ENCODE measurements at regions not wholly inside any gene's neighbourhood (a gene's known extent, or its start where the extent isn't known, plus 50 kb on each side); places are given as distances from the start of the nearest gene placed in this dataset.

- DNase-seq (ENCODE audit: low read depth, low spot score) (no peak), FAIRE-seq (no peak)
- TF ChIP-seq EZH2 (IDR thresholded peaks at IDR 0.05; ENCODE audit: low read length): no peak
- TF ChIP-seq CTCF (optimal IDR thresholded peaks at IDR 0.05 in 1 of 3, IDR thresholded peaks at IDR 0.05 in 1 of 3, conservative IDR thresholded peaks at IDR 0.05 in 1 of 3; ENCODE audit: extremely low read depth in 1 of 3, insufficient read depth in 2 of 3, low read length in 3 of 3): no peak
- no peak overlapping the region for H3K4me3 ChIP-seq (ENCODE audit: control insufficient read depth in 2 of 3, extremely low read depth in 1 of 3, insufficient read depth in 2 of 3, low read depth in 1 of 3, low read length in 3 of 3)
- no peaks in the 10 kb centered on the region for H3K9me1 ChIP-seq (ENCODE audit: control insufficient read depth, extremely low read depth, insufficient read depth, low read length)
- H2AFZ ChIP-seq (ENCODE audit: control insufficient read depth, low read length): no peak overlapping the region
- H3K4me2 ChIP-seq (ENCODE audit: control insufficient read depth, extremely low read depth, insufficient read depth, low read depth, low read length): no peak overlapping the region
- no peaks in the 10 kb centered on the region for H3K79me2 ChIP-seq (ENCODE audit: control insufficient read depth, insufficient read depth, low read length)
- peaks cover 3% of the 10 kb centered on the region for H3K9me3 ChIP-seq (ENCODE audit: control insufficient read depth, low read depth, low read length)
- dilution Hi-C loops (cut with MboI; ENCODE audit: extremely low pct_ligation_motif_present, low sequenced_read_pairs): no loop called here
- no peak overlapping the region for H3K27ac ChIP-seq (ENCODE audit: control insufficient read depth, insufficient read depth, low read length)
- no peak overlapping the region for H3K9ac ChIP-seq (ENCODE audit: control insufficient read depth, extremely low read depth, insufficient read depth, low read length)
- no peaks in the 10 kb centered on the region for H4K20me1 ChIP-seq (ENCODE audit: control insufficient read depth, extremely low read depth, insufficient read depth, low read length)
- no peaks in the 10 kb centered on the region for H3K27me3 ChIP-seq (ENCODE audit: control insufficient read depth, extremely low read depth, insufficient read depth, low read length)
- no peaks in the 10 kb centered on the region for H3K36me3 ChIP-seq (ENCODE audit: control insufficient read depth in 2 of 2, extremely low read depth in 1 of 2, insufficient read depth in 2 of 2, low read length in 2 of 2)
- no peaks in the 10 kb centered on the region for H3K4me1 ChIP-seq (ENCODE audit: control insufficient read depth, extremely low read depth, insufficient read depth, low read length)
Measured at GRCh38 chr10:9875353-9875752, 1142.3 kb upstream of the CELF2 start.

GRCh38 chr10:9877978-9878377 lies 1139.7 kb upstream of the CELF2 start:
- Histone ChIP-seq H3K27ac (ENCODE audit: control insufficient read depth, insufficient read depth, low read length) (no peak overlapping the region), H3K4me2 (ENCODE audit: control insufficient read depth, extremely low read depth, insufficient read depth, low read depth, low read length) (no peak overlapping the region), H3K27me3 (ENCODE audit: control insufficient read depth, extremely low read depth, insufficient read depth, low read length) (no peaks in the 10 kb centered on the region), H3K9ac (ENCODE audit: control insufficient read depth, extremely low read depth, insufficient read depth, low read length) (no peak overlapping the region), H3K9me3 (ENCODE audit: control insufficient read depth, low read depth, low read length) (peaks cover 3% of the 10 kb centered on the region), H3K79me2 (ENCODE audit: control insufficient read depth, insufficient read depth, low read length) (no peaks in the 10 kb centered on the region), H4K20me1 (ENCODE audit: control insufficient read depth, extremely low read depth, insufficient read depth, low read length) (no peaks in the 10 kb centered on the region), H3K36me3 (ENCODE audit: control insufficient read depth in 2 of 2, extremely low read depth in 1 of 2, insufficient read depth in 2 of 2, low read length in 2 of 2) (no peaks in the 10 kb centered on the region), H3K9me1 (ENCODE audit: control insufficient read depth, extremely low read depth, insufficient read depth, low read length) (no peaks in the 10 kb centered on the region), H3K4me3 (ENCODE audit: control insufficient read depth in 2 of 3, extremely low read depth in 1 of 3, insufficient read depth in 2 of 3, low read depth in 1 of 3, low read length in 3 of 3) (no peak overlapping the region), H2AFZ (ENCODE audit: control insufficient read depth, low read length) (no peak overlapping the region), H3K4me1 (ENCODE audit: control insufficient read depth, extremely low read depth, insufficient read depth, low read length) (no peaks in the 10 kb centered on the region)
- DNase-seq (ENCODE audit: low read depth, low spot score): no peak
- TF ChIP-seq EZH2 (IDR thresholded peaks at IDR 0.05; ENCODE audit: low read length) (no peak), CTCF (optimal IDR thresholded peaks at IDR 0.05 in 1 of 3, IDR thresholded peaks at IDR 0.05 in 1 of 3, conservative IDR thresholded peaks at IDR 0.05 in 1 of 3; ENCODE audit: extremely low read depth in 1 of 3, insufficient read depth in 2 of 3, low read length in 3 of 3) (no peak)
- dilution Hi-C loops (cut with MboI; ENCODE audit: extremely low pct_ligation_motif_present, low sequenced_read_pairs): no loop called here
- FAIRE-seq: no peak
